Sigmoid colon (tissue), 6 donors: ENCODE measurements at regions not wholly inside any gene's neighbourhood (a gene's known extent, or its start where the extent isn't known, plus 50 kb on each side); places are given as distances from the start of the nearest gene placed in this dataset.

Source experiments
- DNase-seq: peaks from one replicate; pipeline ENCODE4 v3.0.0-alpha.2; 2019
- H3K27ac ChIP-seq, 4 donors: fragments of 200-600 bp; sonication (generic); one replicate each; pipeline ENCODE4 v1.5.1; 2016 to 2019; ENCODE audit warnings: mild to moderate bottlenecking in 1 of 4
- H3K27me3 ChIP-seq, 3 donors: fragments of 200-600 bp; sonication (generic); one replicate each; pipeline ENCODE4 v1.5.1; 2019; ENCODE audit warnings: mild to moderate bottlenecking in 1 of 3
- H3K36me3 ChIP-seq, 4 donors: fragments of 200-600 bp; sonication (generic); one replicate each; pipeline ENCODE4 v1.5.1; 2016 to 2019
- H3K4me1 ChIP-seq, 4 donors: fragments of 200-600 bp; sonication (generic); one replicate each; pipeline ENCODE4 v1.5.1; 2017 to 2019
- H3K4me3 ChIP-seq, 4 donors: fragments of 200-600 bp; sonication (generic); one replicate each; pipeline ENCODE4 v1.5.1; 2017 to 2019; ENCODE audit warnings: mild to moderate bottlenecking in 2 of 4, moderate library complexity in 1 of 4
- H3K9me3 ChIP-seq, 4 donors: fragments of 200-600 bp in 3 of 4; sonication (generic) in 3 of 4; one replicate each; pipeline versions ENCODE4 v1.5.1 to v1.6.1; 2013 to 2019
- CTCF ChIP-seq, 4 experiments: fragments of 450-650 bp in 3 of 4; fragments of 200-600 bp in 1 of 4; IDR thresholded peaks; one replicate each; pipeline ENCODE4 v1.5.1; 2016 to 2019; ENCODE audit warnings: antibody characterized with exemption in 4 of 4, mild to moderate bottlenecking in 3 of 4, moderate library complexity in 2 of 4
- EP300 ChIP-seq, 4 donors: sonication (generic); formaldehyde crosslinking; IDR thresholded peaks; one replicate each; pipeline ENCODE4 v1.6.1; 2017; ENCODE audit warnings: antibody characterized with exemption in 4 of 4
- POLR2A ChIP-seq, 2 donors: fragments of 450-650 bp; IDR thresholded peaks; one replicate each; pipeline ENCODE4 v1.6.1; 2016; ENCODE audit warnings: antibody characterized with exemption in 2 of 2, mild to moderate bottlenecking in 2 of 2, moderate library complexity in 2 of 2
- POLR2AphosphoS5 ChIP-seq, 4 donors: sonication (generic); formaldehyde crosslinking; IDR thresholded peaks; one replicate each; pipeline ENCODE4 v1.6.1; 2017; ENCODE audit warnings: antibody characterized with exemption in 4 of 4
- WGBS, 2 donors: extraction: QIAGEN DNeasy Blood & Tissue Kit; methylation state at CpG; one replicate each; pipeline ENCODE4 v1.1.7; 2013; 5-methylcytosine and 5-hydroxymethylcytosine counted together
- intact Hi-C: fragments of 100-400 bp; cut with DNase I; formaldehyde crosslinking; loops from one replicate; pipeline ENCODE4 v1.15.1; 2023
- donor health status: healthy with polysubstance abuse.
- donor health status: healthy.

- WGBS, 2 donors = 69 to 76% methylated on average over 1 of the region's 1 CpG
- Histone ChIP-seq H3K27me3 (no peaks in the 10 kb centered on the region), H3K36me3 (no peaks in the 10 kb centered on the region), H3K27ac (no peak overlapping the region), H3K4me1 (no peaks in the 10 kb centered on the region), H3K9me3 (no peaks in the 10 kb centered on the region), H3K4me3 (no peak overlapping the region)
- no peak for DNase-seq
- no peak for TF ChIP-seq POLR2AphosphoS5 (IDR thresholded peaks at IDR 0.05)
- TF ChIP-seq POLR2A (IDR thresholded peaks at IDR 0.05) = no peak
- TF ChIP-seq EP300 (IDR thresholded peaks at IDR 0.05) = no peak
- no peak for TF ChIP-seq CTCF (IDR thresholded peaks at IDR 0.05)
- intact Hi-C loops = no loop called here
Measured at GRCh38 chr11:101334581-101334980, 205.0 kb upstream of the PGR start.

GRCh38 chr11:101331411-101331810 lies 201.8 kb upstream of the PGR start:
- H3K36me3 ChIP-seq = no peaks in the 10 kb centered on the region
- intact Hi-C loops = no loop called here
- TF ChIP-seq POLR2A (IDR thresholded peaks at IDR 0.05) (no peak), POLR2AphosphoS5 (IDR thresholded peaks at IDR 0.05) (no peak), CTCF (IDR thresholded peaks at IDR 0.05) (no peak), EP300 (IDR thresholded peaks at IDR 0.05) (no peak)
- 40 to 69% methylated on average over 4 of the region's 4 CpGs for WGBS, 2 donors
- no peaks in the 10 kb centered on the region for H3K27me3 ChIP-seq
- no peaks in the 10 kb centered on the region for H3K4me1 ChIP-seq
- H3K9me3 ChIP-seq = no peaks in the 10 kb centered on the region
- H3K27ac ChIP-seq = no peak overlapping the region
- H3K4me3 ChIP-seq = no peak overlapping the region
- no peak for DNase-seq

GRCh38 chr11:101327908-101328307 lies 198.3 kb upstream of the PGR start:
- DNase-seq = no peak
- H3K4me3 ChIP-seq = no peak overlapping the region
- H3K36me3 ChIP-seq = no peaks in the 10 kb centered on the region
- WGBS, 2 donors = 21 to 51% methylated on average over 3 of the region's 3 CpGs
- TF ChIP-seq CTCF (IDR thresholded peaks at IDR 0.05) = no peak
- no peak for TF ChIP-seq EP300 (IDR thresholded peaks at IDR 0.05)
- H3K9me3 ChIP-seq = no peaks in the 10 kb centered on the region
- intact Hi-C loops = no loop called here
- H3K27ac ChIP-seq = no peak overlapping the region
- H3K27me3 ChIP-seq = no peaks in the 10 kb centered on the region
- no peaks in the 10 kb centered on the region for H3K4me1 ChIP-seq

GRCh38 chr11:101326141-101326540 lies 196.5 kb upstream of the PGR start:
- intact Hi-C loops = no loop called here
- TF ChIP-seq POLR2A (IDR thresholded peaks at IDR 0.05) (no peak), POLR2AphosphoS5 (IDR thresholded peaks at IDR 0.05) (no peak), CTCF (IDR thresholded peaks at IDR 0.05) (no peak)

GRCh38 chr11:101323997-101324396 lies 194.4 kb upstream of the PGR start:
- H3K4me1 ChIP-seq = no peaks in the 10 kb centered on the region
- peak in 1 of 4 experiments; percentile 23 for TF ChIP-seq CTCF (IDR thresholded peaks at IDR 0.05)
- no peak for TF ChIP-seq POLR2A (IDR thresholded peaks at IDR 0.05)
- TF ChIP-seq EP300 (IDR thresholded peaks at IDR 0.05) = no peak
- TF ChIP-seq POLR2AphosphoS5 (IDR thresholded peaks at IDR 0.05) = no peak
- H3K4me3 ChIP-seq = no peak overlapping the region
- no peaks in the 10 kb centered on the region for H3K27me3 ChIP-seq
- no peaks in the 10 kb centered on the region for H3K9me3 ChIP-seq
- DNase-seq = no peak
- no peaks in the 10 kb centered on the region for H3K36me3 ChIP-seq
- H3K27ac ChIP-seq = no peak overlapping the region
- intact Hi-C loops = no loop called here
- WGBS, 2 donors = 19 to 53% methylated on average over 2 of the region's 2 CpGs

More at GRCh38 chr11:101326141-101326540, 196.5 kb upstream of the PGR start:
- no peak overlapping the region for H3K27ac ChIP-seq
- no peaks in the 10 kb centered on the region for H3K9me3 ChIP-seq
- no peaks in the 10 kb centered on the region for H3K4me1 ChIP-seq
- H3K36me3 ChIP-seq = no peaks in the 10 kb centered on the region
- no peak for DNase-seq
- H3K4me3 ChIP-seq = no peak overlapping the region
- no peaks in the 10 kb centered on the region for H3K27me3 ChIP-seq
